Lung (tissue), 11 donors: ENCODE measurements at regions not wholly inside any gene's neighbourhood (a gene's known extent, or its start where the extent isn't known, plus 50 kb on each side); places are given as distances from the start of the nearest gene placed in this dataset.

Experiments
- ATAC-seq: fragments of 200-7000 bp; cut with Tn5 transposase; one replicate; pipeline ENCODE4 v1.9.1; 2020; ENCODE audit warnings: moderate number of reproducible peaks; ENCODE audit not compliant: insufficient read depth, low FRiP score
- DNase-seq, 3 donors: peaks; one replicate each; pipeline ENCODE4 v3.0.0-alpha.2; 2013 to 2017
- H3K27ac ChIP-seq, 2 donors: one replicate each; pipeline ENCODE4 v1.5.1; 2013; ENCODE audit warnings: mild to moderate bottlenecking in 2 of 2, moderate library complexity in 2 of 2, control low read depth in 1 of 2, inconsistent platforms in 1 of 2, low read depth in 1 of 2, low read length in 1 of 2
- H3K27me3 ChIP-seq, 3 donors: one replicate each; pipeline ENCODE4 v1.5.1; 2013; ENCODE audit warnings: low read length in 2 of 3; ENCODE audit not compliant: control insufficient read depth in 3 of 3, insufficient read depth in 3 of 3
- H3K36me3 ChIP-seq, 4 donors: one replicate each; pipeline ENCODE4 v1.5.1; 2013; ENCODE audit warnings: low read length in 4 of 4, mild to moderate bottlenecking in 1 of 4, moderate library complexity in 1 of 4; ENCODE audit not compliant: control insufficient read depth in 4 of 4, insufficient read depth in 4 of 4
- H3K4me1 ChIP-seq, 5 donors: one replicate each; pipeline ENCODE4 v1.5.1; 2013; ENCODE audit warnings: low read length in 5 of 5, mild to moderate bottlenecking in 2 of 5, moderate library complexity in 1 of 5; ENCODE audit not compliant: control insufficient read depth in 5 of 5, insufficient read depth in 5 of 5
- H3K4me3 ChIP-seq: one replicate; pipeline ENCODE4 v1.5.1; 2013; ENCODE audit warnings: mild to moderate bottlenecking, control low read depth, moderate library complexity
- H3K9ac ChIP-seq, 2 donors: one replicate each; pipeline ENCODE4 v1.5.1; 2013; ENCODE audit warnings: low read length in 2 of 2, control low read depth in 1 of 2; ENCODE audit not compliant: insufficient read depth in 1 of 2
- H3K9me3 ChIP-seq, 4 donors: one replicate each; pipeline ENCODE4 v1.5.1; 2013; ENCODE audit warnings: low read length in 3 of 4, mild to moderate bottlenecking in 1 of 4, moderate library complexity in 1 of 4; ENCODE audit not compliant: control insufficient read depth in 4 of 4, insufficient read depth in 3 of 4
- WGBS, 2 donors: extraction: QIAGEN DNeasy Blood & Tissue Kit; methylation state at CpG; one replicate each; pipeline ENCODE4 v1.1.7; 2013; 5-methylcytosine and 5-hydroxymethylcytosine counted together
- TF ChIP-seq, protein P1 (sequence below): IDR thresholded peaks from 2 replicates; pipeline ENCODE4 v1.5.1; 2012; ENCODE audit warnings: mild to moderate bottlenecking; ENCODE audit errors: control extremely low read depth, extremely low read depth
- donor health status: control.
- donor health status: control.
- donor health status: Bipolar disorder and iron deficiency.
- donor health status: healthy.
- donor health status: DM: yes; HTN: yes; CAD: no.

DNA sequence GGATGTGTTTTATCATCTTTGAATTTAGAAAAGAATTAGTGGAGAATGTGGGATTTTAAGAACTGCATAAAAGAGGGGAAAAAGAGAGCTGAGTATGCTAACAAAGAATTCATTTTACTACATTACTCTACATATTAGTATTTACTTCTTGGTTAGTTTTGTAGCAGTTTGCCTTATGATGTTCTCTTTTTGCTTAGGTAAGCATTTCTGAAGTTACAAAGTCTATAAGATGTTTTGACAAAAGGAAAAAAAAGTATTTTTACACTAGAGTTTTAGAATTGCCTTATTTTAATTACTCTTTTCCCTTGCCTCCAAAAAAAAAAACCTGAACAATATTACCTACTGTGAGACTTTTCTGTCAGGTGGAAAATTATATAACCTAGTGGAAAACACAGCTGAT, 739.5 kb upstream of the SLC39A10 start:
- H3K9me3 ChIP-seq: peaks cover 0 to 3% (median 0%) of the 10 kb centered on the region in 4 donors
- H3K9ac ChIP-seq: no peak overlapping the region
- no peak overlapping the region for H3K27ac ChIP-seq
- H3K4me1 ChIP-seq: no peaks in the 10 kb centered on the region
- H3K4me3 ChIP-seq: no peak overlapping the region
- no peaks in the 10 kb centered on the region for H3K36me3 ChIP-seq
- no peak for ATAC-seq
- H3K27me3 ChIP-seq: no peaks in the 10 kb centered on the region
- TF ChIP-seq, protein P1, sequence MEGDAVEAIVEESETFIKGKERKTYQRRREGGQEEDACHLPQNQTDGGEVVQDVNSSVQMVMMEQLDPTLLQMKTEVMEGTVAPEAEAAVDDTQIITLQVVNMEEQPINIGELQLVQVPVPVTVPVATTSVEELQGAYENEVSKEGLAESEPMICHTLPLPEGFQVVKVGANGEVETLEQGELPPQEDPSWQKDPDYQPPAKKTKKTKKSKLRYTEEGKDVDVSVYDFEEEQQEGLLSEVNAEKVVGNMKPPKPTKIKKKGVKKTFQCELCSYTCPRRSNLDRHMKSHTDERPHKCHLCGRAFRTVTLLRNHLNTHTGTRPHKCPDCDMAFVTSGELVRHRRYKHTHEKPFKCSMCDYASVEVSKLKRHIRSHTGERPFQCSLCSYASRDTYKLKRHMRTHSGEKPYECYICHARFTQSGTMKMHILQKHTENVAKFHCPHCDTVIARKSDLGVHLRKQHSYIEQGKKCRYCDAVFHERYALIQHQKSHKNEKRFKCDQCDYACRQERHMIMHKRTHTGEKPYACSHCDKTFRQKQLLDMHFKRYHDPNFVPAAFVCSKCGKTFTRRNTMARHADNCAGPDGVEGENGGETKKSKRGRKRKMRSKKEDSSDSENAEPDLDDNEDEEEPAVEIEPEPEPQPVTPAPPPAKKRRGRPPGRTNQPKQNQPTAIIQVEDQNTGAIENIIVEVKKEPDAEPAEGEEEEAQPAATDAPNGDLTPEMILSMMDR: no peak
- no peak for DNase-seq

- DNase-seq (no peak), ATAC-seq (no peak)
- H3K36me3 ChIP-seq: no peaks in the 10 kb centered on the region
- no peaks in the 10 kb centered on the region for H3K4me1 ChIP-seq
- no peak overlapping the region for H3K4me3 ChIP-seq
- TF ChIP-seq, protein P1: no peak
- H3K9me3 ChIP-seq: no peaks in the 10 kb centered on the region
- whole genome bisulfite sequencing, 2 donors: 93 to 96% methylated on average over 1 of the region's 1 CpG
- H3K27me3 ChIP-seq: no peaks in the 10 kb centered on the region
- H3K9ac ChIP-seq: no peak overlapping the region
- no peak overlapping the region for H3K27ac ChIP-seq
Observed at GRCh38 chr2:194915485-194915884, 741.5 kb upstream of the SLC39A10 start.

GRCh38 chr2:194907569-194907968, 749.5 kb upstream of the SLC39A10 start:
- ATAC-seq (no peak), DNase-seq (no peak)
- H3K27me3 ChIP-seq: no peaks in the 10 kb centered on the region
- TF ChIP-seq, protein P1: no peak
- no peaks in the 10 kb centered on the region for H3K9me3 ChIP-seq
- H3K36me3 ChIP-seq: no peaks in the 10 kb centered on the region
- 80% methylated on average over 4 of the region's 4 CpGs for WGBS, 2 donors
- no peak overlapping the region for H3K9ac ChIP-seq
- no peaks in the 10 kb centered on the region for H3K4me1 ChIP-seq
- no peak overlapping the region for H3K27ac ChIP-seq
- no peak overlapping the region for H3K4me3 ChIP-seq

DNA sequence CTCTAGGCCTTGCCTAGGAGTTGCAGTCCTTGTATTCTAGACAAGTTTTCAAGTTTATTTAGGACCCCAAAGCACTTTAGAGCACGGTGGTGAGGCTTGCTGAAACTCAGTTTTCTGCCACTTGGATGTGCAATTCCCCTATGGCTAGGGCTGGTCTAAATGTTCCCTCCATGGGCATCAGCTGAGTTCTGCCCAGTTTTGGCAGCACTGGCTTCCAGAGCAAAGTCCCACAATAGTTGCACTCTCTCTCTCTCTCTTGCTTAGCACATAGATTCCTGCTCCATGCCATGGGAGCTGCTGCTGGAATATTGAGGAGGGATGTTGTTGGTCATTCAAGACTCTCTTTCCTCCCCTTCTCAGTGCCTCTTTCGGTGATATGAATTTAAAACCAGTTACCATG, 760.2 kb upstream of the SLC39A10 start:
- Histone ChIP-seq H3K9ac (no peak overlapping the region), H3K27me3 (no peaks in the 10 kb centered on the region), H3K4me1 (no peaks in the 10 kb centered on the region), H3K27ac (no peak overlapping the region), H3K4me3 (no peak overlapping the region), H3K9me3 (no peaks in the 10 kb centered on the region), H3K36me3 (no peaks in the 10 kb centered on the region)
- ATAC-seq: no peak
- WGBS, 2 donors: 69 to 76% methylated on average over 2 of the region's 2 CpGs
- TF ChIP-seq, protein P1: no peak
- DNase-seq: no peak
